Right renal pelvis (tissue), 4 donors: ENCODE measurements at regions not wholly inside any gene's neighbourhood (a gene's known extent, or its start where the extent isn't known, plus 50 kb on each side); places are given as distances from the start of the nearest gene placed in this dataset.

Experiments used
- DNase-seq, 4 donors: peaks; one replicate each; pipeline ENCODE4 v3.0.0-alpha.2; 2013; ENCODE audit warnings: low read depth in 4 of 4, low spot score in 3 of 4, missing footprints in 1 of 4

DNA sequence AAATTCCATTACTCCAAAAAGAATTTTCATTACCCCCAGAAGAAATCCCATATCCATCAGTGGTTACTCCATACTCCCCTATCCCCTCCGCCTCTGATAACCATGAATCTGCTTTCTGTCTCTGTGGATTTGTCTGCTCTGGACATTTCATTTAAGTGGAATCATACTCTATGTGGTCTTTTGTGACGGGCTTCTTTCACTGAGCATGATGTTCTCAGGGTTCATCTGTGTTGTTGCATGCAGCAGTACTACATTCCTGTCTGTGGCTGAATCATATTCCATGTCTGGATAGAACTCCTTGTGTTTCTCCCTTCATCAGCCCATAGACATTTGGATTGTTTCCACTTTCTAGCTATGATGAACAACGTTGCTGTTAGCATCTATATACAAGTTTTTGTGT lies 59.5 kb upstream of the IRX3 start:
- no peak for DNase-seq

DNA sequence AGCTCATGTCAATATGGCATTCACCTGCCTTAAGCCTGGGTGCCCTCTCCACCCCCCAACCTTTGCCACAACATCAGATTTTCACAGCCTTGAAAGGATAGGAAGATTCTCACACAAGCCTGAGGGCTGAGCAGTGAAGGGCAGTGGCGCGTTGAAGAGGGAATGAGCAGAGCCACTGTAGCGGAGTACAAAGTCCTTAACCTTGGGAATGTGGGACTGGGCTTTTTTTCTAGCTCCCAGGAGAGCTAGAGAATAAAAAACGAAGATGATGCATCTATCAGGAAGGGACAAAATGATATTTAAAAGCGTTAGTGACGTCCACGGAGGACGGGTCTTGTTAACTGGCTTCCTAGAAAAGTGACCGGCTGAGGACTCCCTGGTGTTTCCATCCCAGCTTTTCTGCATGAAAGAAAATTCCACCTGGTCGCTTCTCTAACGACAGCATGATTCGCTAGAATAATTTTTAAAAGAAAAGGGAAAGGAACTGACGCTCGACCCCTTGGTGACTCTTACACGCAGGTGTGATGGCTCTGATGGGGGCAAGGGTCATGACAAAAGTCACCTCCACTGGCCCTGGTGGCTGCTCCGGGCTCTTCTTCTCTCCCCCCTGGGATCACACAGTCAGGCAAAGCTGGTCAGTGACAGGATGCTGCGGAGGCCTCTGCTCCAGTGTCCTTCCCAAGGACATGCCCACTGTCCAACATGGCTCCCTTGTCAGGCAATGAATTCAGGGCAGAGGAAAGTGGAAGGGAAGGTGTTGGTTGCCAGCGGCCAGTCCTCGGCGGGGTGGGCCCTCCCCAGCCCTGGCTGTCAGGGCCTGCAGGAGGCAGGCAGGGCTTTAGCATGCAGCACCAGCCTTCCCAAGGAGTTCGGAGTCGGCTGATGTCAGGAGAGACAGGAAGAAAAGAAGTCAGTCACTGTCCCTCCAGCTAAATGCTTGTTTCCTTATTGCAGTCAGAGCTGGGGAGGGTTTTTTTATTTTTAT lies 58.4 kb upstream of the IRX3 start:
- DNase-seq: no peak

DNA sequence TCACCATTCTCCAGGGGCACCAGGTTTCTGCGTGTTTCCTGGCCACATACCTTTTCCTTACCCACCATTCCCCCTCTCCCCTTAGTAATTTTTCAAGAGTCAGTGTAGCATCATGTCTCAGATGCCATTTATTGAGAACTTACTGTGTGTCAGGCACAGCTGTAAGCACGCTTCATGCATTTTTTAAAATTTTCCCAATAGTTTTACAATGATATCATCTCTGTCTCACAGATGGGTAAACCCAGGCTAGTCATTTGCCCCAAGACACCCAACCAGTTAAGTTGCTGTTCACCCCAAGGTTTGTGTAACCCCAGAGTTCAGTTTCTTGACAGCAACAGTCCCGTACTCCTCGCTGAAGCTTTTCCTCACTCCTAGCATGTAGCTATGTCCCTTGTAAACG lies 56.4 kb upstream of the IRX3 start:
- DNase-seq: no peak

DNA sequence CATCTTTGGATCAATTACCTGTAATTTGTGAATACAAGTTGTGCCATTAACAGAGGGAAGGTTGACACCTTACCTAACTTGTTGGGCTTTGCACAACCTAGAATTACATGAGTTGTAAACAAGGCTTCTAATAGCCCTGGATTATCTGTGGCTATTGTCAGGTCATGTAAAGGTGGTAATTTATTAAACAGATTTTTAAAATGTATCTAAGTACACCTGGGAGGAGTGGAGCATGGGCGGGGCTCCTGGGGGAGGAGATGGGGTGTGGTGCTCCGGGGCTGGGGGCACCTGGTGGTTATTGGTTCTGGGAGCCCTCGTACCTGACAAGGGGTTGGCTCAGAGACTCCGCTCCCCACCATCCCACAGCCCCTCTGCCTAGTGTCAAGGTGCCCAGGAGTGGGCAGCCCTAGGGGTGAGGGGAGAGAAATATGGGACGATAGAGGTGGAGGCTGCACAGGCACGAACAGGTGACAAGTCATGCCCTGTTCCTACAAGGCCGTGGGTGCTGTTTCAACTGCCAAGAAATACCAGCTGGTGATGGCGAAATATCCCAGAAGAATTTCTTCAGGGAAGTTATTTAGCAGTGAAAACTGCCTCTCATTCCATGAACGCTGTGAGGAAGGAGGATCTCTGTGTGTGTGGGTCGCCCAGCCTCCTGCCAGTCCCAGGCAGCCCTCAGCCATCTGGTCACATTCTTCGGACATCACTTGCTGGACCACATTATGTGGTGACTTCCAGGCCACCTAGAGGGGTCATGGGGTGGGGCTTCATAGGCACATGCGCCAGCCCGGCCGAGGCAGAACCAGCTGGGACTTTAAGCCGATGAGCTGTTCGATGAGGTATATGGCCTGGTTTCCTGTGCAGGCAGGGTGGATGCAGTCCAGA lies 55.5 kb upstream of the IRX3 start:
- no peak for DNase-seq

DNA sequence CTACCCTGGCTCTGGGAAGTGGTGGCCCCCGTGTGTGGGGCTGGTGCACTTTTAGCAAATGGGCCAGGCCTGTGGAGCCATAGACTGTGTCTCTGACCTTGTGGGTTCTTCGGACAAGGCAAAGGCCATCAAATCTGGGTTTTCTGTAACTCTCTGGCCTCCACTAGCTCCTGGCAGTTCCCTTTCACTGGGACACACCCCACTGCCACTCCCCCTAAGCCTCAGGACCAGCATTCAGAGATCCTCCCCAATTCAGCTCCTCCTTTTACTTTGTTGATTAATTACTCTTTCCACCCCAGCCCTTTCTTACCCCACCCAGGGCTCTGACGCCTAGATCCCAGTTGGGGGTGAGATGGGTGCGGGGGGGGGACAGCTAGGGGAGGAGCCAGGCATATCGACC lies 53.9 kb upstream of the IRX3 start:
- no peak for DNase-seq

DNA sequence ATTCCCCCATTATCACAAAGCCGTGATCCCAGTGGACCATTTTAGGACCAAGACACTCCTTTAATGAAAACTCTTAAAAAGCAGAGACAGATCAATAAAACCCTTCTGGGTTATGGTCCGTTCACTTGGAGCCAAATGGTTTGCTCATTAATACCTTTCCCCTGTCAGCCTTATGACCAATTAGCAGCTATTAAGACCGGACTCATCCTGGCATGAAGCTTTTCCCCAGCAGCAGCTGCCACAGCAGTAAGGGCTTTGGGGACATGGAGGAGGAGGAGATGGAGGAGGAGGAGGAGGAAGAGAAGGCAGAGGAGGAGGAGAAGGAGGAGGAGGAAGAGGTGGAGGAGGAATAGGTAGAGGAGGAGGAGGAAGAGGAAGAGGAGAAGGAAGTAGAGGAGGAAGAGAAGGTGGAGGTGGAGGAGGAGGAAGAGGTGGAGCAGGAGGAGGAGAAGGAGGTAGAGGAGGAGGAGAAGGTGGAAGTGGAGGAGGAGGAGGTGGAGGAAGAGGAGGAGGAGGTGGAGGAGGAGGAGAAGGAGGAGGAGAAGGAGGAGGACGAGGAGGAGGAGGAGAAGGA lies 50.1 kb upstream of the IRX3 start:
- DNase-seq: no peak
